H1 (cell line): ENCODE measurements at regions not wholly inside any gene's neighbourhood (a gene's known extent, or its start where the extent isn't known, plus 50 kb on each side); places are given as distances from the start of the nearest gene placed in this dataset.

Source experiments
- ASH2L ChIP-seq: fragments of 200-600, 300-600 bp; sonication (generic); IDR thresholded peaks from one replicate; pipeline ENCODE4 v1.7.1; 2017; ENCODE audit warnings: low read length
- BACH1 ChIP-seq: IDR thresholded peaks from 2 replicates; pipeline ENCODE4 v1.6.1; 2012; ENCODE audit warnings: low read length, improper control_type of control experiment
- BCL11A ChIP-seq, 2 experiments: IDR thresholded peaks; one replicate each; pipeline ENCODE4 v1.6.1; 2011; ENCODE audit warnings: low read depth in 2 of 2, low read length in 2 of 2, mild to moderate bottlenecking in 2 of 2
- CBX5 ChIP-seq: fragments of 300-800, 300-1000 bp; sonication (generic); IDR thresholded peaks from 2 replicates; pipeline ENCODE4 v1.7.1; 2016; ENCODE audit warnings: antibody characterized with exemption, low read length, low read depth
- CBX8 ChIP-seq: fragments of 300-800, 300-1000 bp; sonication (generic); IDR thresholded peaks from 2 replicates; pipeline ENCODE4 v1.7.1; 2016; ENCODE audit warnings: low read depth, low read length, borderline replicate concordance
- JUND ChIP-seq: IDR thresholded peaks from 2 replicates; pipeline ENCODE4 v1.6.1; 2011; ENCODE audit warnings: mild to moderate bottlenecking, improper control_type of control experiment, low read length
- NRF1 ChIP-seq: IDR thresholded peaks from 2 replicates; pipeline ENCODE4 v1.6.1; 2011; ENCODE audit warnings: mild to moderate bottlenecking, low read depth, low read length, improper control_type of control experiment
- RFX5 ChIP-seq: IDR thresholded peaks from 2 replicates; pipeline ENCODE4 v1.6.1; 2011; ENCODE audit warnings: low read depth, low read length, improper control_type of control experiment, borderline replicate concordance
- SIX5 ChIP-seq: IDR thresholded peaks from 2 replicates; pipeline ENCODE4 v1.6.1; 2011; ENCODE audit warnings: mild to moderate bottlenecking, low read depth, low read length
- SP1 ChIP-seq: IDR thresholded peaks from 2 replicates; pipeline ENCODE4 v1.6.1; 2011; ENCODE audit warnings: low read depth, low read length
- SP2 ChIP-seq: IDR thresholded peaks from 2 replicates; pipeline ENCODE4 v1.6.1; 2012; ENCODE audit warnings: mild to moderate bottlenecking, low read length, inconsistent platforms
- SP4 ChIP-seq: IDR thresholded peaks from 2 replicates; pipeline ENCODE4 v1.6.1; 2012; ENCODE audit warnings: low read length, inconsistent platforms
- SRF ChIP-seq: IDR thresholded peaks from 2 replicates; pipeline ENCODE4 v1.6.1; 2011; ENCODE audit warnings: mild to moderate bottlenecking, low read depth, low read length, moderate library complexity
- TAF1 ChIP-seq: IDR thresholded peaks from 2 replicates; pipeline ENCODE4 v1.6.1; 2011; ENCODE audit warnings: mild to moderate bottlenecking, low read depth, low read length
- TF ChIP-seq, protein P1 (sequence below): fragments of 300-600 bp; sonication (generic); IDR thresholded peaks from 2 replicates; pipeline ENCODE4 v1.7.1; 2012; ENCODE audit warnings: low read length, moderate library complexity, mild to moderate bottlenecking, inconsistent platforms; ENCODE audit not compliant: insufficient replicate concordance

- TF ChIP-seq, protein P1, sequence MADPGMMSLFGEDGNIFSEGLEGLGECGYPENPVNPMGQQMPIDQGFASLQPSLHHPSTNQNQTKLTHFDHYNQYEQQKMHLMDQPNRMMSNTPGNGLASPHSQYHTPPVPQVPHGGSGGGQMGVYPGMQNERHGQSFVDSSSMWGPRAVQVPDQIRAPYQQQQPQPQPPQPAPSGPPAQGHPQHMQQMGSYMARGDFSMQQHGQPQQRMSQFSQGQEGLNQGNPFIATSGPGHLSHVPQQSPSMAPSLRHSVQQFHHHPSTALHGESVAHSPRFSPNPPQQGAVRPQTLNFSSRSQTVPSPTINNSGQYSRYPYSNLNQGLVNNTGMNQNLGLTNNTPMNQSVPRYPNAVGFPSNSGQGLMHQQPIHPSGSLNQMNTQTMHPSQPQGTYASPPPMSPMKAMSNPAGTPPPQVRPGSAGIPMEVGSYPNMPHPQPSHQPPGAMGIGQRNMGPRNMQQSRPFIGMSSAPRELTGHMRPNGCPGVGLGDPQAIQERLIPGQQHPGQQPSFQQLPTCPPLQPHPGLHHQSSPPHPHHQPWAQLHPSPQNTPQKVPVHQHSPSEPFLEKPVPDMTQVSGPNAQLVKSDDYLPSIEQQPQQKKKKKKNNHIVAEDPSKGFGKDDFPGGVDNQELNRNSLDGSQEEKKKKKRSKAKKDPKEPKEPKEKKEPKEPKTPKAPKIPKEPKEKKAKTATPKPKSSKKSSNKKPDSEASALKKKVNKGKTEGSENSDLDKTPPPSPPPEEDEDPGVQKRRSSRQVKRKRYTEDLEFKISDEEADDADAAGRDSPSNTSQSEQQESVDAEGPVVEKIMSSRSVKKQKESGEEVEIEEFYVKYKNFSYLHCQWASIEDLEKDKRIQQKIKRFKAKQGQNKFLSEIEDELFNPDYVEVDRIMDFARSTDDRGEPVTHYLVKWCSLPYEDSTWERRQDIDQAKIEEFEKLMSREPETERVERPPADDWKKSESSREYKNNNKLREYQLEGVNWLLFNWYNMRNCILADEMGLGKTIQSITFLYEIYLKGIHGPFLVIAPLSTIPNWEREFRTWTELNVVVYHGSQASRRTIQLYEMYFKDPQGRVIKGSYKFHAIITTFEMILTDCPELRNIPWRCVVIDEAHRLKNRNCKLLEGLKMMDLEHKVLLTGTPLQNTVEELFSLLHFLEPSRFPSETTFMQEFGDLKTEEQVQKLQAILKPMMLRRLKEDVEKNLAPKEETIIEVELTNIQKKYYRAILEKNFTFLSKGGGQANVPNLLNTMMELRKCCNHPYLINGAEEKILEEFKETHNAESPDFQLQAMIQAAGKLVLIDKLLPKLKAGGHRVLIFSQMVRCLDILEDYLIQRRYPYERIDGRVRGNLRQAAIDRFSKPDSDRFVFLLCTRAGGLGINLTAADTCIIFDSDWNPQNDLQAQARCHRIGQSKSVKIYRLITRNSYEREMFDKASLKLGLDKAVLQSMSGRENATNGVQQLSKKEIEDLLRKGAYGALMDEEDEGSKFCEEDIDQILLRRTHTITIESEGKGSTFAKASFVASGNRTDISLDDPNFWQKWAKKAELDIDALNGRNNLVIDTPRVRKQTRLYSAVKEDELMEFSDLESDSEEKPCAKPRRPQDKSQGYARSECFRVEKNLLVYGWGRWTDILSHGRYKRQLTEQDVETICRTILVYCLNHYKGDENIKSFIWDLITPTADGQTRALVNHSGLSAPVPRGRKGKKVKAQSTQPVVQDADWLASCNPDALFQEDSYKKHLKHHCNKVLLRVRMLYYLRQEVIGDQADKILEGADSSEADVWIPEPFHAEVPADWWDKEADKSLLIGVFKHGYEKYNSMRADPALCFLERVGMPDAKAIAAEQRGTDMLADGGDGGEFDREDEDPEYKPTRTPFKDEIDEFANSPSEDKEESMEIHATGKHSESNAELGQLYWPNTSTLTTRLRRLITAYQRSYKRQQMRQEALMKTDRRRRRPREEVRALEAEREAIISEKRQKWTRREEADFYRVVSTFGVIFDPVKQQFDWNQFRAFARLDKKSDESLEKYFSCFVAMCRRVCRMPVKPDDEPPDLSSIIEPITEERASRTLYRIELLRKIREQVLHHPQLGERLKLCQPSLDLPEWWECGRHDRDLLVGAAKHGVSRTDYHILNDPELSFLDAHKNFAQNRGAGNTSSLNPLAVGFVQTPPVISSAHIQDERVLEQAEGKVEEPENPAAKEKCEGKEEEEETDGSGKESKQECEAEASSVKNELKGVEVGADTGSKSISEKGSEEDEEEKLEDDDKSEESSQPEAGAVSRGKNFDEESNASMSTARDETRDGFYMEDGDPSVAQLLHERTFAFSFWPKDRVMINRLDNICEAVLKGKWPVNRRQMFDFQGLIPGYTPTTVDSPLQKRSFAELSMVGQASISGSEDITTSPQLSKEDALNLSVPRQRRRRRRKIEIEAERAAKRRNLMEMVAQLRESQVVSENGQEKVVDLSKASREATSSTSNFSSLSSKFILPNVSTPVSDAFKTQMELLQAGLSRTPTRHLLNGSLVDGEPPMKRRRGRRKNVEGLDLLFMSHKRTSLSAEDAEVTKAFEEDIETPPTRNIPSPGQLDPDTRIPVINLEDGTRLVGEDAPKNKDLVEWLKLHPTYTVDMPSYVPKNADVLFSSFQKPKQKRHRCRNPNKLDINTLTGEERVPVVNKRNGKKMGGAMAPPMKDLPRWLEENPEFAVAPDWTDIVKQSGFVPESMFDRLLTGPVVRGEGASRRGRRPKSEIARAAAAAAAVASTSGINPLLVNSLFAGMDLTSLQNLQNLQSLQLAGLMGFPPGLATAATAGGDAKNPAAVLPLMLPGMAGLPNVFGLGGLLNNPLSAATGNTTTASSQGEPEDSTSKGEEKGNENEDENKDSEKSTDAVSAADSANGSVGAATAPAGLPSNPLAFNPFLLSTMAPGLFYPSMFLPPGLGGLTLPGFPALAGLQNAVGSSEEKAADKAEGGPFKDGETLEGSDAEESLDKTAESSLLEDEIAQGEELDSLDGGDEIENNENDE, result no peak
- TF ChIP-seq JUND, result no peak
- no peak for TF ChIP-seq CBX5
- TF ChIP-seq SIX5, result no peak
- TF ChIP-seq CBX8, result no peak
- TF ChIP-seq RFX5, result no peak
- no peak for TF ChIP-seq SP2
- no peak for TF ChIP-seq SRF
- TF ChIP-seq BACH1, result no peak
- TF ChIP-seq TAF1, result no peak
- no peak for TF ChIP-seq SP4
- TF ChIP-seq ASH2L, result no peak
- TF ChIP-seq SP1, result no peak
- TF ChIP-seq BCL11A (IDR thresholded peaks at IDR 0.05; ENCODE audit: low read depth in 2 of 2, low read length in 2 of 2), result no peak
- no peak for TF ChIP-seq NRF1
These were observed 59.5 kb upstream of the CTAGE1 start (continued) for GRCh38 chr18:22477222-22477621.
